ENCODE measurements at regions not wholly inside any gene's neighbourhood (a gene's known extent, or its start where the extent isn't known, plus 50 kb on each side); places are given as distances from the start of the nearest gene placed in this dataset.

GRCh38 chr5:25764733-25765132 is 1120.0 kb upstream of the CDH10 start:
- H3K27me3 Mint-ChIP-seq: no peaks in the 10 kb centered on the region
- H3K4me1 Mint-ChIP-seq: no peaks in the 10 kb centered on the region
- H3K27me3 ChIP-seq (replicated peaks in 1 of 2; ENCODE audit: control insufficient read depth in 2 of 2, extremely low read depth in 1 of 2, insufficient read depth in 2 of 2, low read length in 1 of 2): no peaks in the 10 kb centered on the region
- ChIA-PET CTCF (no interaction called here), POLR2A (no interaction called here)
- H3K9me3 ChIP-seq: no peaks in the 10 kb centered on the region
- H3K27ac ChIP-seq (ENCODE audit: low read length): no peak overlapping the region
- no peaks in the 10 kb centered on the region for H3K36me3 ChIP-seq (ENCODE audit: control insufficient read depth in 2 of 2, extremely low read depth in 1 of 2, insufficient read depth in 1 of 2, low read length in 1 of 2)
- H3K27ac Mint-ChIP-seq: no peak overlapping the region
- H3K4me3 Mint-ChIP-seq: no peak overlapping the region
- peaks cover 0 to 13% (median 13%) of the 10 kb centered on the region in 3 donors for H3K9me3 Mint-ChIP-seq
- no peak overlapping the region for H3K4me3 ChIP-seq (ENCODE audit: control insufficient read depth in 1 of 2, extremely low read depth in 1 of 2, low read length in 1 of 2)
- ATAC-seq (replicated peaks in 1 of 4): no peak
- H3K4me1 ChIP-seq (ENCODE audit: control insufficient read depth in 1 of 2, extremely low read depth in 1 of 2, insufficient read depth in 2 of 2, low read length in 2 of 2): no peaks in the 10 kb centered on the region
- DNase-seq: no peak
- H3K36me3 Mint-ChIP-seq: no peaks in the 10 kb centered on the region

- Mint-ChIP-seq H3K9me3 (peaks cover 0 to 16% (median 7%) of the 10 kb centered on the region in 3 donors), H3K4me3 (no peak overlapping the region)
- no CpG with 5 or more reads among the region's 3 CpGs for WGBS (ENCODE audit: insufficient coverage)
Measured at GRCh38 chr5:25763781-25764180, 1119.0 kb upstream of the CDH10 start.

GRCh38 chr5:25754895-25755294 is 1110.1 kb upstream of the CDH10 start:
- Histone ChIP-seq H3K36me3 (ENCODE audit: control insufficient read depth in 2 of 2, extremely low read depth in 1 of 2, insufficient read depth in 1 of 2, low read length in 1 of 2) (no peaks in the 10 kb centered on the region), H3K4me1 (ENCODE audit: control insufficient read depth in 1 of 2, extremely low read depth in 1 of 2, insufficient read depth in 2 of 2, low read length in 2 of 2) (no peaks in the 10 kb centered on the region), H3K4me3 (ENCODE audit: control insufficient read depth in 1 of 2, extremely low read depth in 1 of 2, low read length in 1 of 2) (no peak overlapping the region), H3K9me3 (peaks cover 9% of the 10 kb centered on the region), H3K27ac (ENCODE audit: low read length) (no peak overlapping the region), H3K27me3 (replicated peaks in 1 of 2; ENCODE audit: control insufficient read depth in 2 of 2, extremely low read depth in 1 of 2, insufficient read depth in 2 of 2, low read length in 1 of 2) (no peaks in the 10 kb centered on the region)
- no peaks in the 10 kb centered on the region for H3K4me1 Mint-ChIP-seq
- no peaks in the 10 kb centered on the region for H3K27me3 Mint-ChIP-seq
- DNase-seq (no peak), ATAC-seq (replicated peaks in 1 of 4) (no peak)
- ChIA-PET POLR2A (no interaction called here), CTCF (no interaction called here)
- H3K27ac Mint-ChIP-seq: no peak overlapping the region
- 44% methylated on average over 2 of the region's 3 CpGs for WGBS (ENCODE audit: insufficient coverage)
- H3K9me3 Mint-ChIP-seq: peaks cover 14 to 44% (median 30%) of the 10 kb centered on the region in 3 donors
- no peak overlapping the region for H3K4me3 Mint-ChIP-seq
- no peaks in the 10 kb centered on the region for H3K36me3 Mint-ChIP-seq

More at GRCh38 chr5:25763781-25764180, 1119.0 kb upstream of the CDH10 start:
- no peaks in the 10 kb centered on the region for H3K36me3 ChIP-seq (ENCODE audit: control insufficient read depth in 2 of 2, extremely low read depth in 1 of 2, insufficient read depth in 1 of 2, low read length in 1 of 2)
- no peaks in the 10 kb centered on the region for H3K36me3 Mint-ChIP-seq
- no peaks in the 10 kb centered on the region for H3K4me1 Mint-ChIP-seq
- H3K4me1 ChIP-seq (ENCODE audit: control insufficient read depth in 1 of 2, extremely low read depth in 1 of 2, insufficient read depth in 2 of 2, low read length in 2 of 2): no peaks in the 10 kb centered on the region
- H3K27ac Mint-ChIP-seq: no peak overlapping the region
- H3K27ac ChIP-seq (ENCODE audit: low read length): no peak overlapping the region
- no peak overlapping the region for H3K4me3 ChIP-seq (ENCODE audit: control insufficient read depth in 1 of 2, extremely low read depth in 1 of 2, low read length in 1 of 2)
- no peaks in the 10 kb centered on the region for H3K9me3 ChIP-seq
- ATAC-seq (replicated peaks in 1 of 4): no peak
- DNase-seq: no peak
- no peaks in the 10 kb centered on the region for H3K27me3 ChIP-seq (replicated peaks in 1 of 2; ENCODE audit: control insufficient read depth in 2 of 2, extremely low read depth in 1 of 2, insufficient read depth in 2 of 2, low read length in 1 of 2)
- CTCF ChIA-PET: no interaction called here
- H3K27me3 Mint-ChIP-seq: no peaks in the 10 kb centered on the region
- POLR2A ChIA-PET: no interaction called here

- ATAC-seq (replicated peaks in 1 of 4): no peak
- ChIA-PET POLR2A (no interaction called here), CTCF (no interaction called here)
Measured at GRCh38 chr5:25744908-25745307, 1100.1 kb upstream of the CDH10 start.

GRCh38 chr5:25716680-25717079 is 1071.9 kb upstream of the CDH10 start:
- H3K4me3 ChIP-seq (ENCODE audit: control insufficient read depth in 1 of 2, extremely low read depth in 1 of 2, low read length in 1 of 2): no peak overlapping the region
- no peaks in the 10 kb centered on the region for H3K27me3 Mint-ChIP-seq
- H3K36me3 Mint-ChIP-seq: no peaks in the 10 kb centered on the region
- H3K27ac Mint-ChIP-seq: no peak overlapping the region
- ATAC-seq (replicated peaks in 1 of 4) (no peak), DNase-seq (no peak)
- ChIA-PET POLR2A (no interaction called here), CTCF (interaction anchor here in 1 of 2 donors (0.6 kb wide), 1 partner anchor 15 kb away, joined by 3 read pairs; no protein-coding TSS in a partner anchor)
- H3K4me1 Mint-ChIP-seq: no peaks in the 10 kb centered on the region
- H3K36me3 ChIP-seq (ENCODE audit: control insufficient read depth in 2 of 2, extremely low read depth in 1 of 2, insufficient read depth in 1 of 2, low read length in 1 of 2): no peaks in the 10 kb centered on the region
- peaks cover 0 to 10% (median 6%) of the 10 kb centered on the region in 3 donors for H3K9me3 Mint-ChIP-seq
- H3K27ac ChIP-seq (ENCODE audit: low read length): no peak overlapping the region
- H3K4me1 ChIP-seq (ENCODE audit: control insufficient read depth in 1 of 2, extremely low read depth in 1 of 2, insufficient read depth in 2 of 2, low read length in 2 of 2): no peaks in the 10 kb centered on the region
- no peaks in the 10 kb centered on the region for H3K9me3 ChIP-seq
- no CpG with 5 or more reads among the region's 1 CpG for WGBS (ENCODE audit: insufficient coverage)
- no peaks in the 10 kb centered on the region for H3K27me3 ChIP-seq (replicated peaks in 1 of 2; ENCODE audit: control insufficient read depth in 2 of 2, extremely low read depth in 1 of 2, insufficient read depth in 2 of 2, low read length in 1 of 2)
- H3K4me3 Mint-ChIP-seq: no peak overlapping the region

More at GRCh38 chr5:25744908-25745307, 1100.1 kb upstream of the CDH10 start:
- no peak overlapping the region for H3K4me3 ChIP-seq (ENCODE audit: control insufficient read depth in 1 of 2, extremely low read depth in 1 of 2, low read length in 1 of 2)
- WGBS (ENCODE audit: insufficient coverage): no CpG with 5 or more reads among the region's 4 CpGs
- H3K36me3 ChIP-seq (ENCODE audit: control insufficient read depth in 2 of 2, extremely low read depth in 1 of 2, insufficient read depth in 1 of 2, low read length in 1 of 2): no peaks in the 10 kb centered on the region
- no peaks in the 10 kb centered on the region for H3K27me3 ChIP-seq (replicated peaks in 1 of 2; ENCODE audit: control insufficient read depth in 2 of 2, extremely low read depth in 1 of 2, insufficient read depth in 2 of 2, low read length in 1 of 2)
- no peaks in the 10 kb centered on the region for H3K27me3 Mint-ChIP-seq
- no peaks in the 10 kb centered on the region for H3K4me1 ChIP-seq (ENCODE audit: control insufficient read depth in 1 of 2, extremely low read depth in 1 of 2, insufficient read depth in 2 of 2, low read length in 2 of 2)
- H3K27ac ChIP-seq (ENCODE audit: low read length): no peak overlapping the region
- no peak for DNase-seq
- H3K36me3 Mint-ChIP-seq: no peaks in the 10 kb centered on the region
- no peaks in the 10 kb centered on the region for H3K9me3 ChIP-seq
- no peak overlapping the region for H3K4me3 Mint-ChIP-seq
- H3K4me1 Mint-ChIP-seq: no peaks in the 10 kb centered on the region
- H3K27ac Mint-ChIP-seq: no peak overlapping the region
- peaks cover 8 to 22% (median 16%) of the 10 kb centered on the region in 3 donors for H3K9me3 Mint-ChIP-seq

- no peak for ATAC-seq (replicated peaks in 1 of 4)
- ChIA-PET POLR2A (no interaction called here), CTCF (interaction anchor here in 1 of 2 donors (0.5 kb wide), 1 partner anchor 44 kb away, joined by 7 read pairs; no protein-coding TSS in a partner anchor)
- Mint-ChIP-seq H3K27ac (no peak overlapping the region), H3K9me3 (peaks cover 0 to 11% (median 8%) of the 10 kb centered on the region in 3 donors), H3K27me3 (no peaks in the 10 kb centered on the region), H3K4me3 (no peak overlapping the region), H3K4me1 (no peaks in the 10 kb centered on the region), H3K36me3 (no peaks in the 10 kb centered on the region)
- H3K9me3 ChIP-seq: no peaks in the 10 kb centered on the region
- H3K36me3 ChIP-seq (ENCODE audit: control insufficient read depth in 2 of 2, extremely low read depth in 1 of 2, insufficient read depth in 1 of 2, low read length in 1 of 2): no peaks in the 10 kb centered on the region
- no peak for DNase-seq
- WGBS (ENCODE audit: insufficient coverage): no CpG with 5 or more reads among the region's 7 CpGs
- no peak overlapping the region for H3K27ac ChIP-seq (ENCODE audit: low read length)
- no peaks in the 10 kb centered on the region for H3K4me1 ChIP-seq (ENCODE audit: control insufficient read depth in 1 of 2, extremely low read depth in 1 of 2, insufficient read depth in 2 of 2, low read length in 2 of 2)
- H3K27me3 ChIP-seq (replicated peaks in 1 of 2; ENCODE audit: control insufficient read depth in 2 of 2, extremely low read depth in 1 of 2, insufficient read depth in 2 of 2, low read length in 1 of 2): no peaks in the 10 kb centered on the region
- H3K4me3 ChIP-seq (ENCODE audit: control insufficient read depth in 1 of 2, extremely low read depth in 1 of 2, low read length in 1 of 2): no peak overlapping the region
Measured at GRCh38 chr5:25713259-25713658, 1068.5 kb upstream of the CDH10 start.

- H3K27me3 ChIP-seq (replicated peaks in 1 of 2; ENCODE audit: control insufficient read depth in 2 of 2, extremely low read depth in 1 of 2, insufficient read depth in 2 of 2, low read length in 1 of 2): no peaks in the 10 kb centered on the region
- H3K27ac ChIP-seq (ENCODE audit: low read length): no peak overlapping the region
- ATAC-seq (replicated peaks in 1 of 4): no peak
- DNase-seq: no peak
- H3K36me3 Mint-ChIP-seq: no peaks in the 10 kb centered on the region
- H3K9me3 Mint-ChIP-seq: peaks cover 14 to 19% (median 18%) of the 10 kb centered on the region in 3 donors
- H3K4me3 Mint-ChIP-seq: no peak overlapping the region
- no peak overlapping the region for H3K4me3 ChIP-seq (ENCODE audit: control insufficient read depth in 1 of 2, extremely low read depth in 1 of 2, low read length in 1 of 2)
- no peaks in the 10 kb centered on the region for H3K36me3 ChIP-seq (ENCODE audit: control insufficient read depth in 2 of 2, extremely low read depth in 1 of 2, insufficient read depth in 1 of 2, low read length in 1 of 2)
- ChIA-PET POLR2A (no interaction called here), CTCF (no interaction called here)
- no peak overlapping the region for H3K27ac Mint-ChIP-seq
- no peaks in the 10 kb centered on the region for H3K4me1 ChIP-seq (ENCODE audit: control insufficient read depth in 1 of 2, extremely low read depth in 1 of 2, insufficient read depth in 2 of 2, low read length in 2 of 2)
- no peaks in the 10 kb centered on the region for H3K27me3 Mint-ChIP-seq
- WGBS (ENCODE audit: insufficient coverage): no CpG with 5 or more reads among the region's 2 CpGs
- no peaks in the 10 kb centered on the region for H3K9me3 ChIP-seq
- H3K4me1 Mint-ChIP-seq: no peaks in the 10 kb centered on the region
Measured at GRCh38 chr5:25707093-25707492, 1062.3 kb upstream of the CDH10 start.
